BE2C (cell line): ENCODE measurements at regions not wholly inside any gene's neighbourhood (a gene's known extent, or its start where the extent isn't known, plus 50 kb on each side); places are given as distances from the start of the nearest gene placed in this dataset.

ENCODE experiments used
- DNase-seq: peaks from one replicate; pipeline ENCODE4 v3.0.0-alpha.2; 2020
- H3K27me3 ChIP-seq: fragments of 250-450 bp; sonication (Bioruptor Pico); 2 replicates; pipeline ENCODE4 v1.5.1; 2020; ENCODE audit warnings: mild to moderate bottlenecking
- H3K36me3 ChIP-seq: fragments of 250-450 bp; sonication (Bioruptor Pico); 2 replicates; pipeline ENCODE4 v1.5.1; 2020; ENCODE audit warnings: mild to moderate bottlenecking
- H3K4me1 ChIP-seq: fragments of 250-450 bp; sonication (Bioruptor Pico); 2 replicates; pipeline ENCODE4 v1.5.1; 2020
- H3K4me3 ChIP-seq: 2 replicates; pipeline ENCODE4 v1.5.1; 2011; ENCODE audit warnings: low read depth, low read length
- H3K9me3 ChIP-seq: fragments of 250-450 bp; sonication (Bioruptor Pico); 2 replicates; pipeline ENCODE4 v1.5.1; 2020
- CTCF ChIP-seq: IDR thresholded peaks from 2 replicates; pipeline ENCODE4 v1.5.1; 2012; ENCODE audit warnings: mild to moderate bottlenecking, low read depth, low read length

DNA sequence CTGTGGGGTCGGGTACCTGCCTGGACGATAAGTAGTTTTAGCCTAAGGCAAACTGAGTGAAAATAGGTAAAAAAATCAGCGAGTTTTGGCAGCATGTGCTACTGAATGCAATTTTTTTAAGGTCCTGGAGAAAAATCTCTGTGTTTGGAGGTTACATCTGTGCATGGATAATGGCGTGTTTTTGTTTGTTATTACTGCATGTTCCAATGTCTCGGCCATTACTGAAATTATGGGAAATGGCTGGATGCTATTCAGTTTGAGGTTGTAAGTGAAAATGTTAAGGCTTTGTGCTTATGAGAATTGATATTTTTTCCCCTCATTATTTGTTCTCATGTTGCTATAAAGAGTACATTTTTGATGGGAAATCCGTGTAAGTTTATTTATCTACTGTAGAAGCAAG is 441.7 kb downstream of the PRDM2 start:
- no peak overlapping the region for H3K4me3 ChIP-seq
- no peaks in the 10 kb centered on the region for H3K27me3 ChIP-seq
- DNase-seq: no peak
- TF ChIP-seq CTCF: no peak
- no peaks in the 10 kb centered on the region for H3K4me1 ChIP-seq
- no peaks in the 10 kb centered on the region for H3K36me3 ChIP-seq
- no peaks in the 10 kb centered on the region for H3K9me3 ChIP-seq

GRCh38 chr1:14142397-14143100 is 442.6 kb downstream of the PRDM2 start:
- H3K36me3 ChIP-seq: no peaks in the 10 kb centered on the region
- no peaks in the 10 kb centered on the region for H3K4me1 ChIP-seq
- no peaks in the 10 kb centered on the region for H3K27me3 ChIP-seq
- H3K9me3 ChIP-seq: no peaks in the 10 kb centered on the region
- DNase-seq: no peak
- no peak overlapping the region for H3K4me3 ChIP-seq
- no peak for TF ChIP-seq CTCF

DNA sequence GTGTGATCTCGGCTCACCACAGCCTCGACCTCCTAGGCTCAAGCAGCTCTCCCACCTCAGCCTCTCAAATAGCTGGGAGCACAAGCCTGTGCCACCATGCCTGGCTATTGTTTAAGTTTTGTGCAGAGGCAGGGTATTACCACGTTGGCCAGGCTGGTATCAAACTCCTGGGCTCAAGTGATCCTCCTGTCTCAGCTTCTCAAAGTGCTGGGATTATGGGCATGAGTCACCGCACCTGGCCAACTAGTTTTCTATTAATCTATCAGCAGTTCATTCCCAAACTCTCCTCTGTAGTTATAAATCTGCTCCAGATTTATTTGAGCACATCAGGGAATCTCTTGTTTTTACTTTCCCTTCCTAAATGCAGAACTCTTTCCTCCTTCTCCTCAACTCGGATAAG is 443.8 kb downstream of the PRDM2 start:
- Histone ChIP-seq H3K4me3 (no peak overlapping the region), H3K36me3 (no peaks in the 10 kb centered on the region), H3K9me3 (no peaks in the 10 kb centered on the region), H3K4me1 (no peaks in the 10 kb centered on the region), H3K27me3 (no peaks in the 10 kb centered on the region)
- TF ChIP-seq CTCF: no peak
- no peak for DNase-seq

- no peak for DNase-seq
- Histone ChIP-seq H3K36me3 (no peaks in the 10 kb centered on the region), H3K4me3 (no peak overlapping the region), H3K27me3 (no peaks in the 10 kb centered on the region), H3K4me1 (no peaks in the 10 kb centered on the region), H3K9me3 (no peaks in the 10 kb centered on the region)
- no peak for TF ChIP-seq CTCF
These were observed 448.5 kb downstream of the PRDM2 start for GRCh38 chr1:14148526-14148925.

GRCh38 chr1:14149431-14149830 is 449.1 kb upstream of the KAZN start:
- Histone ChIP-seq H3K27me3 (no peaks in the 10 kb centered on the region), H3K36me3 (no peaks in the 10 kb centered on the region), H3K4me3 (no peak overlapping the region), H3K9me3 (no peaks in the 10 kb centered on the region), H3K4me1 (no peaks in the 10 kb centered on the region)
- peak; percentile 7 for DNase-seq
- peak; percentile 26 for TF ChIP-seq CTCF

GRCh38 chr1:14156543-14156942 is 441.9 kb upstream of the KAZN start:
- no peaks in the 10 kb centered on the region for H3K4me1 ChIP-seq
- H3K36me3 ChIP-seq: no peaks in the 10 kb centered on the region
- H3K9me3 ChIP-seq: no peaks in the 10 kb centered on the region
- no peak for DNase-seq
- H3K4me3 ChIP-seq: no peak overlapping the region
- no peak for TF ChIP-seq CTCF
- no peaks in the 10 kb centered on the region for H3K27me3 ChIP-seq
